ENCODE measurements at regions not wholly inside any gene's neighbourhood (a gene's known extent, or its start where the extent isn't known, plus 50 kb on each side); places are given as distances from the start of the nearest gene placed in this dataset.

DNA sequence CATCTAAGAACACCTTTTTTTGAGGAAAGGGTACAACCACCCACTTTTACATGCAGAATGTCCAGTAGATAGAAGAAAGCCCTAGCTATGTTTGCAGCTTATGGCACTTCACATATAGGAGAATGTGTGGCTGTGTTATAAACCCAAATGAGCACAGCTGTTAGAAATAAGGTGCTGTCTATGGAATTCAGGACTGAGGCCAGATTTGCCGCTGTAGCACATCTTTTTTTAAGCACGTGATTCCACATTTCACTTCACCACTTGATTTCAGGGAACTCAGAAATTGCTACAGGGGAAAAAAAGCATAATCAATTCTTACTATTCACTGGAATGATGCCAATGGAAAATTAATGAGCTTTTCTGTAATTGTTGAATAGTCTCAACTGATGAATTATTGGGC is 147.2 kb upstream of the ADAMTS5 start:
- Mint-ChIP-seq H3K27ac (no peak overlapping the region), H3K4me3 (no peak overlapping the region), H3K36me3 (peaks cover 2% of the 10 kb centered on the region), H3K9me3 (peaks cover 8% of the 10 kb centered on the region), H3K4me1 (peaks cover 48% of the 10 kb centered on the region), H3K27me3 (ENCODE audit: low read depth) (no peaks in the 10 kb centered on the region)
- DNase-seq (ENCODE audit: low spot score in 2 of 2, unreplicated experiment in 2 of 2), result no peak
- TF ChIP-seq, protein P1, sequence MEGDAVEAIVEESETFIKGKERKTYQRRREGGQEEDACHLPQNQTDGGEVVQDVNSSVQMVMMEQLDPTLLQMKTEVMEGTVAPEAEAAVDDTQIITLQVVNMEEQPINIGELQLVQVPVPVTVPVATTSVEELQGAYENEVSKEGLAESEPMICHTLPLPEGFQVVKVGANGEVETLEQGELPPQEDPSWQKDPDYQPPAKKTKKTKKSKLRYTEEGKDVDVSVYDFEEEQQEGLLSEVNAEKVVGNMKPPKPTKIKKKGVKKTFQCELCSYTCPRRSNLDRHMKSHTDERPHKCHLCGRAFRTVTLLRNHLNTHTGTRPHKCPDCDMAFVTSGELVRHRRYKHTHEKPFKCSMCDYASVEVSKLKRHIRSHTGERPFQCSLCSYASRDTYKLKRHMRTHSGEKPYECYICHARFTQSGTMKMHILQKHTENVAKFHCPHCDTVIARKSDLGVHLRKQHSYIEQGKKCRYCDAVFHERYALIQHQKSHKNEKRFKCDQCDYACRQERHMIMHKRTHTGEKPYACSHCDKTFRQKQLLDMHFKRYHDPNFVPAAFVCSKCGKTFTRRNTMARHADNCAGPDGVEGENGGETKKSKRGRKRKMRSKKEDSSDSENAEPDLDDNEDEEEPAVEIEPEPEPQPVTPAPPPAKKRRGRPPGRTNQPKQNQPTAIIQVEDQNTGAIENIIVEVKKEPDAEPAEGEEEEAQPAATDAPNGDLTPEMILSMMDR (IDR thresholded peaks at IDR 0.05; ENCODE audit: unreplicated experiment), result no peak

DNA sequence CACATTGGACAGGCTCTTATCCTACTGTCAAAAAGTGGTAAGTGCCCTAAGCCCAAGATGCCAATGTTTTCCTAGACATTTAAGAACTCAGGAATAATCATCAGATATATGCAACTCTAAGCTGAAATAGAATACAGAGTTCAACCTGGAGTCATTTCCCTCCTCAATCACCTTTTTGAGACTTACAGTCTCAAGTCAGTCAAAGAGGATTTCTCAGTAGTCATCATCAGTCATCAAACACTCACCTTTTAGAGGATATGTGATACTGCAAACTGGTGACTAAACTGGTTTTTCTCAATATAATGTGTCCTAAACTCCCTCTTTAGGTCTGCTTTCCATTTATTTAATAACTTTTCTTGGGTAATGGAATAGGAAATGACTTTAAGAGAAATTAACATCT is 145.3 kb upstream of the ADAMTS5 start:
- Mint-ChIP-seq H3K9me3 (peaks cover 8% of the 10 kb centered on the region), H3K4me1 (peaks cover 63% of the 10 kb centered on the region), H3K36me3 (peaks cover 2% of the 10 kb centered on the region), H3K4me3 (no peak overlapping the region), H3K27ac (no peak overlapping the region), H3K27me3 (ENCODE audit: low read depth) (no peaks in the 10 kb centered on the region)
- TF ChIP-seq, protein P1 (IDR thresholded peaks at IDR 0.05; ENCODE audit: unreplicated experiment), result no peak
- no peak for DNase-seq (ENCODE audit: low spot score in 2 of 2, unreplicated experiment in 2 of 2)

DNA sequence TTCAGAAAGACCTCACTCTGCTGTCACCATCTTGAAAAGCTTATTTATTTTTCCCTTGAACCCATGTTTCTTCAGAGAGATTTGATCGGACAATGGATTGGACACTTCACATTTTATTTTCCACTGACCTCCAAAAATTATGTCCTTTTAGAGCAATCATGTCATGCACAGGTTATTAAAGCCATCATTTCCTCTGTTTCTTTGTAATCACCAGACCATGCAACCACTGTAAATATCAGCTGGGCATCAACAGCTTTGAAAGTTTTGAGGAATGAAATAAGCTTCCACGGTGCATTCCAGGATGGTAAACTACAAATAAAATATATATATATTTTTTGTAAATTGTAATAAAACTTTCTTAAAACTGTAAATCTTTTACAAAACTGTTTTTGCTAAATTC is 144.1 kb upstream of the ADAMTS5 start:
- Mint-ChIP-seq H3K36me3 (no peaks in the 10 kb centered on the region), H3K4me1 (peaks cover 74% of the 10 kb centered on the region), H3K9me3 (no peaks in the 10 kb centered on the region), H3K27ac (no peak overlapping the region), H3K4me3 (no peak overlapping the region), H3K27me3 (ENCODE audit: low read depth) (no peaks in the 10 kb centered on the region)
- no peak for DNase-seq (ENCODE audit: low spot score in 2 of 2, unreplicated experiment in 2 of 2)
- TF ChIP-seq, protein P1 (IDR thresholded peaks at IDR 0.05; ENCODE audit: unreplicated experiment), result no peak

DNA sequence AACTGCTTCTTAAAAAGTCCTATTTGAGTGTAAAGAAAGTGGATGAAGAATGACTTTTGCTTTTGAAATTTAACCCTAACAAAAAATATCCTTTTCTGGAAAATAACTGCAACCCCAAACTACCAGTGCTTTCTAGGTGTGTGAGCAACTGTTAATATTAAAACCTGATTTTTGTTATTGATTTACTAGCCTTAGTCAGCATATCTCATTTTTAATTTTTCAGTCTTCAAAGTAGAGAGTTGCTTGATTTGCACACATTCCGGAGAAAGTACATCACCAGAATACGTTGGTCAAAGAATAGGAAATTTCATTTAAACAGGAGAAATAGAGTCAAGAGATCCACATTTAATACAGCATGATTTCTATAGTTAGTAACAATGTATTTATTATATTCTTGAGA is 141.8 kb upstream of the ADAMTS5 start:
- DNase-seq (ENCODE audit: low spot score in 2 of 2, unreplicated experiment in 2 of 2), result no peak
- Mint-ChIP-seq H3K9me3 (no peaks in the 10 kb centered on the region), H3K4me3 (no peak overlapping the region), H3K27me3 (ENCODE audit: low read depth) (no peaks in the 10 kb centered on the region), H3K27ac (peak overlapping the region; percentile 90), H3K4me1 (peaks cover 71% of the 10 kb centered on the region), H3K36me3 (no peaks in the 10 kb centered on the region)
- TF ChIP-seq, protein P1 (IDR thresholded peaks at IDR 0.05; ENCODE audit: unreplicated experiment), result no peak

DNA sequence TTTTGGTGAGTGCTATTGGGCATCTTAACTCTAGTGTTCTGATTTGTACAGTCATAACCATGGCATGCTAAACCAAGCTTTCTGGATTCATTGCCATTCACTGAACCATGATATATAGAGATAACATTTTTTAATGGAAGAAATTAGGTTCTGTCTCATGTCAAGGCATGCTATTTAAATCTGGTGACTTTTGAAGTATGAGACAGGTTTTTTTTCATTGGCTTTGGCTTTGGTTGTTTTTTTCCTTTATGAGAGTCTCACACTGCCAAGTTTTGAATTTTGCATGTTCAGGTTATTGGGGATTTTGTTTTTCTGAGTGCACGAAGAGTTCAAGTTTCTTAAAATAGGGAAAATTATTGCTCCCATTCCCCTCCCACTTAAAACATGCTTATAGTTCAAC is 141.3 kb upstream of the ADAMTS5 start:
- Mint-ChIP-seq H3K27ac (peak overlapping the region; percentile 90), H3K36me3 (no peaks in the 10 kb centered on the region), H3K27me3 (ENCODE audit: low read depth) (no peaks in the 10 kb centered on the region), H3K9me3 (no peaks in the 10 kb centered on the region), H3K4me3 (peak overlapping the region; percentile 18), H3K4me1 (peaks cover 67% of the 10 kb centered on the region)
- TF ChIP-seq, protein P1 (IDR thresholded peaks at IDR 0.05; ENCODE audit: unreplicated experiment), result no peak
- DNase-seq (ENCODE audit: low spot score in 2 of 2, unreplicated experiment in 2 of 2), result no peak

DNA sequence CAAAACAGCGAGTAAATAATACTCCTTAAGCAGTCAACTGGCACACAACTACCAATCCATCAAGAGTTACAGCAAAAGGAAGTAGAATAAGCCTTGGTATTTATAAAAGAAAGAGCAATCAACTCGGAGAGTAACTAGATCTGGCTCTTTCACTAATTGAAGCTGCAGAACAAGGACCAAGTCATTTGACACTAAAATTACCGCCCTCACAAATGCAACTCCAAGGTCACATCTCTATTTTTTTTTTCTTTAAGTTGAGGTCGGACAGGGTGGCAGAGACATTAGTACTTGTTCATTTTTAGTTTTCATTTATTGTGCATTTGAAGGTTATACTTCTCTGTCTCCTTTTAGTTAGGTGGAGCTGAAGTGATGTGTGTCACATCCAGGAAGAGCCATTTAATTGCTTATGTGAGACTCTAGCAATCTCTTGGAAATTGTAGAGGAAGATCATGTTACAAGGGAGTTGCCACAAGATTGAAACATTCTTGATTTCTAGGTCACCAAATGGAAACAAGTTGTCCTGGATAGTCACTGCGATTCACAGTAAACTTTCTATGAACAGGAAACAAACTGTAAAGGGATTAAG is 138.1 kb upstream of the ADAMTS5 start:
- H3K4me3 Mint-ChIP-seq, result no peak overlapping the region
- peaks cover 47% of the 10 kb centered on the region for H3K4me1 Mint-ChIP-seq
- no peak for DNase-seq (ENCODE audit: low spot score in 2 of 2, unreplicated experiment in 2 of 2)
- H3K36me3 Mint-ChIP-seq, result peaks cover 3% of the 10 kb centered on the region
- peak overlapping the region; percentile 69 for H3K27ac Mint-ChIP-seq
- no peaks in the 10 kb centered on the region for H3K27me3 Mint-ChIP-seq (ENCODE audit: low read depth)
- peaks cover 15% of the 10 kb centered on the region for H3K9me3 Mint-ChIP-seq
- TF ChIP-seq, protein P1 (IDR thresholded peaks at IDR 0.05; ENCODE audit: unreplicated experiment), result no peak

All from mesothelial cell of epicardium (in vitro differentiated cells).